ENCODE measurements at regions not wholly inside any gene's neighbourhood (a gene's known extent, or its start where the extent isn't known, plus 50 kb on each side); places are given as distances from the start of the nearest gene placed in this dataset.
A peak's percentile ranks its signal among the peaks of the same experiment; 100 is the strongest.

- ChIA-PET CTCF (no interaction called here), POLR2A (no interaction called here)
- Mint-ChIP-seq H3K36me3 (ENCODE audit: low read depth) (no peaks in the 10 kb centered on the region), H3K4me3 (no peak overlapping the region), H3K27ac (no peak overlapping the region), H3K4me1 (no peaks in the 10 kb centered on the region), H3K27me3 (no peaks in the 10 kb centered on the region), H3K9me3 (no peaks in the 10 kb centered on the region)
- DNase-seq: no peak
Measured at GRCh38 chr13:91014696-91015095, 332.8 kb upstream of the MIR17HG start.

GRCh38 chr13:91017031-91017668 is 330.3 kb upstream of the MIR17HG start:
- ChIA-PET CTCF (no interaction called here), POLR2A (no interaction called here)
- Mint-ChIP-seq H3K27me3 (no peaks in the 10 kb centered on the region), H3K9me3 (no peaks in the 10 kb centered on the region), H3K4me1 (no peaks in the 10 kb centered on the region), H3K27ac (no peak overlapping the region), H3K4me3 (no peak overlapping the region), H3K36me3 (ENCODE audit: low read depth) (no peaks in the 10 kb centered on the region)
- DNase-seq: peak; percentile 24

- no peak overlapping the region for H3K4me3 Mint-ChIP-seq
- no peaks in the 10 kb centered on the region for H3K36me3 Mint-ChIP-seq (ENCODE audit: low read depth)
- H3K9me3 Mint-ChIP-seq: no peaks in the 10 kb centered on the region
- no peaks in the 10 kb centered on the region for H3K4me1 Mint-ChIP-seq
- ChIA-PET POLR2A (no interaction called here), CTCF (interaction anchor here (0.6 to 0.7 kb wide), 2 partner anchors 9 to 442 kb away, joined by 3 to 4 read pairs; no protein-coding TSS in a partner anchor)
- DNase-seq: no peak
- H3K27me3 Mint-ChIP-seq: no peaks in the 10 kb centered on the region
- H3K27ac Mint-ChIP-seq: no peak overlapping the region
Measured at GRCh38 chr13:91017669-91018053, 329.8 kb upstream of the MIR17HG start.

- Mint-ChIP-seq H3K36me3 (ENCODE audit: low read depth) (no peaks in the 10 kb centered on the region), H3K27me3 (no peaks in the 10 kb centered on the region), H3K4me3 (no peak overlapping the region), H3K27ac (no peak overlapping the region), H3K9me3 (no peaks in the 10 kb centered on the region), H3K4me1 (no peaks in the 10 kb centered on the region)
- POLR2A ChIA-PET: no interaction called here
- no peak for DNase-seq
- CTCF ChIA-PET: no interaction called here
Measured at GRCh38 chr13:91020461-91021034, 326.9 kb upstream of the MIR17HG start.

GRCh38 chr13:91024157-91024792 is 323.2 kb upstream of the MIR17HG start:
- H3K9me3 Mint-ChIP-seq: no peaks in the 10 kb centered on the region
- DNase-seq: no peak
- no peaks in the 10 kb centered on the region for H3K4me1 Mint-ChIP-seq
- no peaks in the 10 kb centered on the region for H3K36me3 Mint-ChIP-seq (ENCODE audit: low read depth)
- H3K27me3 Mint-ChIP-seq: no peaks in the 10 kb centered on the region
- CTCF ChIA-PET: no interaction called here
- H3K27ac Mint-ChIP-seq: no peak overlapping the region
- POLR2A ChIA-PET: no interaction called here
- no peak overlapping the region for H3K4me3 Mint-ChIP-seq

- ChIA-PET CTCF (no interaction called here), POLR2A (no interaction called here)
Measured at GRCh38 chr13:91025442-91025841, 322.0 kb upstream of the MIR17HG start.

GRCh38 chr13:91031508-91031907 is 316.0 kb upstream of the MIR17HG start:
- no peak overlapping the region for H3K27ac Mint-ChIP-seq
- ChIA-PET CTCF (no interaction called here), POLR2A (no interaction called here)
- no peaks in the 10 kb centered on the region for H3K27me3 Mint-ChIP-seq
- H3K36me3 Mint-ChIP-seq (ENCODE audit: low read depth): no peaks in the 10 kb centered on the region
- H3K4me3 Mint-ChIP-seq: no peak overlapping the region
- no peak for DNase-seq
- H3K9me3 Mint-ChIP-seq: no peaks in the 10 kb centered on the region
- no peaks in the 10 kb centered on the region for H3K4me1 Mint-ChIP-seq

More at GRCh38 chr13:91025442-91025841, 322.0 kb upstream of the MIR17HG start:
- Mint-ChIP-seq H3K36me3 (ENCODE audit: low read depth) (no peaks in the 10 kb centered on the region), H3K27me3 (no peaks in the 10 kb centered on the region), H3K4me3 (no peak overlapping the region), H3K4me1 (no peaks in the 10 kb centered on the region), H3K9me3 (no peaks in the 10 kb centered on the region), H3K27ac (no peak overlapping the region)
- no peak for DNase-seq

GRCh38 chr13:91032104-91032503 is 315.4 kb upstream of the MIR17HG start:
- Mint-ChIP-seq H3K36me3 (ENCODE audit: low read depth) (no peaks in the 10 kb centered on the region), H3K4me3 (no peak overlapping the region), H3K27me3 (no peaks in the 10 kb centered on the region), H3K4me1 (no peaks in the 10 kb centered on the region), H3K9me3 (no peaks in the 10 kb centered on the region), H3K27ac (no peak overlapping the region)
- ChIA-PET CTCF (no interaction called here), POLR2A (no interaction called here)
- DNase-seq: no peak

- no peak for DNase-seq
- ChIA-PET POLR2A (no interaction called here), CTCF (no interaction called here)
- H3K27me3 Mint-ChIP-seq: no peaks in the 10 kb centered on the region
- H3K36me3 Mint-ChIP-seq (ENCODE audit: low read depth): no peaks in the 10 kb centered on the region
- no peaks in the 10 kb centered on the region for H3K4me1 Mint-ChIP-seq
- H3K4me3 Mint-ChIP-seq: no peak overlapping the region
- no peak overlapping the region for H3K27ac Mint-ChIP-seq
- no peaks in the 10 kb centered on the region for H3K9me3 Mint-ChIP-seq
Measured at GRCh38 chr13:91036886-91037285, 310.6 kb upstream of the MIR17HG start.

GRCh38 chr13:91042870-91043269 is 304.6 kb upstream of the MIR17HG start:
- Mint-ChIP-seq H3K4me3 (no peak overlapping the region), H3K27ac (no peak overlapping the region), H3K4me1 (no peaks in the 10 kb centered on the region), H3K9me3 (no peaks in the 10 kb centered on the region), H3K36me3 (ENCODE audit: low read depth) (no peaks in the 10 kb centered on the region), H3K27me3 (no peaks in the 10 kb centered on the region)
- DNase-seq: no peak
- POLR2A ChIA-PET: no interaction called here
- CTCF ChIA-PET: no interaction called here

GRCh38 chr13:91045351-91046034 is 302.0 kb upstream of the MIR17HG start:
- CTCF ChIA-PET: no interaction called here
- Mint-ChIP-seq H3K27me3 (no peaks in the 10 kb centered on the region), H3K9me3 (peaks cover 3% of the 10 kb centered on the region), H3K27ac (no peak overlapping the region), H3K4me3 (no peak overlapping the region), H3K36me3 (ENCODE audit: low read depth) (no peaks in the 10 kb centered on the region), H3K4me1 (no peaks in the 10 kb centered on the region)
- DNase-seq: no peak
- POLR2A ChIA-PET: no interaction called here

- ChIA-PET CTCF (no interaction called here), POLR2A (no interaction called here)
- Mint-ChIP-seq H3K9me3 (peaks cover 3% of the 10 kb centered on the region), H3K4me3 (no peak overlapping the region), H3K27me3 (no peaks in the 10 kb centered on the region), H3K27ac (no peak overlapping the region), H3K36me3 (ENCODE audit: low read depth) (no peaks in the 10 kb centered on the region), H3K4me1 (no peaks in the 10 kb centered on the region)
- DNase-seq: no peak
Measured at GRCh38 chr13:91046715-91047327, 300.7 kb upstream of the MIR17HG start.

- CTCF ChIA-PET: no interaction called here
Measured at GRCh38 chr13:91050970-91051369, 296.5 kb upstream of the MIR17HG start.

More at GRCh38 chr13:91050970-91051369, 296.5 kb upstream of the MIR17HG start:
- H3K27me3 Mint-ChIP-seq: no peaks in the 10 kb centered on the region
- peaks cover 3% of the 10 kb centered on the region for H3K9me3 Mint-ChIP-seq
- no peaks in the 10 kb centered on the region for H3K36me3 Mint-ChIP-seq (ENCODE audit: low read depth)
- DNase-seq: no peak
- no peak overlapping the region for H3K4me3 Mint-ChIP-seq
- H3K4me1 Mint-ChIP-seq: no peaks in the 10 kb centered on the region
- no peak overlapping the region for H3K27ac Mint-ChIP-seq
- POLR2A ChIA-PET: no interaction called here

All from activated CD4-positive, alpha-beta memory T cell treated with anti-CD3 and anti-CD28 coated beads, Interleukin-2, amount 10 ng/mL, durations not matched to agents 7 days and 5 days (primary cell).